HG02623 (cell line): ENCODE measurements at regions not wholly inside any gene's neighbourhood (a gene's known extent, or its start where the extent isn't known, plus 50 kb on each side); places are given as distances from the start of the nearest gene placed in this dataset.

Experiments
- ATAC-seq: cut with Tn5 transposase; IDR thresholded peaks from one replicate; pipeline ENCODE4 v1.9.1; 2021; ENCODE audit warnings: moderate library complexity; ENCODE audit not compliant: unreplicated experiment

DNA sequence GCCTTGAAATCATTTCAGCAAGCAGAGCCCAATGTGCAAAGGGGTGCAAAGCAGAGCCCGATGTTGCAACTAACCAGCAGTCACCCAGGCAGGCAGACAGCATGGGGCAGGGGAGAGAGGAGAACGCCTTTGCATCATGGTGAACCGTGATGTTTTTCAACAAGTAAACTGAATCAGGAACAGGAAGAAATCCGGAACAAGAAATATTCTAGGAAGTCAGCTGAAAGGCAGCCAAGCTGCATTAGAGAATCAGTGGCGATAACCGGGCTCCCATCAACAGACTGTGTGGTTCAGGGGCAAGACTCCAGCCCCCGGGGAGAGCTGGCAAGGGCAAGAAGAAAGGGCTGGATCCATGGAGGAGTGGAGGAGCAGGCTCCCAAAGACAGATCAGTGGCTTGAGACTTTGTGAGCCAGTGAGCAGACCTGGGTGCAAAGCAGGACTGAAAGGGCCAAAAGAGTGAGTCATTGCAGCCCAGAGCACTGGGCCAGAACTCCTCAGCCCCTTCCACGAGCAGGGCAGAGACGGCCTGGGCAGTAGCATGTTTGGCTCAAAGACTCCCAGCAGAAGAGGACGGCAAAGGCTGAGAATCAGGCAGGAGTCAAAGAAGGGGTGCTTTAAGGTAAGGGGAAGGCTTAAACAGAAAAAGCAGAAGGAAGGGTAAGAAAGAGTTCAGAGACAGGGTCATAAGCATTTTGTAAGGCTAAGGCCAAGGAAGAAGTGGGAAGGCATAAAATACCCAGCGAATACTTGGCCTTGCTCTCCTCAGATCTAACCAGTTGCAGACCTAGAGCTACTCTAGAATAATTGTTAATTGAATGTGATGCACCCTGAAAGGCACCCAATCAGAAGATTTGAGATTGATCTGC is 155.0 kb downstream of the SETD4 start:
- no peak for ATAC-seq

GRCh38 chr21:35900539-35900938 is 159.8 kb downstream of the SETD4 start:
- ATAC-seq, result no peak

DNA sequence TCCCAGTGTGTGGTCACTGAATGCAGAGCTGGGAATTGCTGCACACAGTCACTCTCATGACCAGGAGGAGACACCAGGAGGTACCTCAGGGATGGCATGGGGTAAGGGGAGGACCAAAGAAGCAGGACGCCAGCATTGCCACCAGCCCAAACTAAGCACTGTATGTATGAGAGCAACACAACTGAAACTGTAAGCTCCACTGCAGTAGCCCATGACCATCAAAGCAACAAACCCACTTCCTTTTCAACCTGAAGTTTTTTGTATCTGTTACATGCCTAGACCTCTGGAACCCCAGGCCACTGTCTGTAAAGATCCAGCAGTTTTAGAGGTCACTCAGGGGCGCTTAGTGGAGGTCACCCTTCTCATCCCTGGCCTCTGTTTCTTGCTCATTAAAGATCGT is 164.3 kb downstream of the SETD4 start:
- no peak for ATAC-seq

DNA sequence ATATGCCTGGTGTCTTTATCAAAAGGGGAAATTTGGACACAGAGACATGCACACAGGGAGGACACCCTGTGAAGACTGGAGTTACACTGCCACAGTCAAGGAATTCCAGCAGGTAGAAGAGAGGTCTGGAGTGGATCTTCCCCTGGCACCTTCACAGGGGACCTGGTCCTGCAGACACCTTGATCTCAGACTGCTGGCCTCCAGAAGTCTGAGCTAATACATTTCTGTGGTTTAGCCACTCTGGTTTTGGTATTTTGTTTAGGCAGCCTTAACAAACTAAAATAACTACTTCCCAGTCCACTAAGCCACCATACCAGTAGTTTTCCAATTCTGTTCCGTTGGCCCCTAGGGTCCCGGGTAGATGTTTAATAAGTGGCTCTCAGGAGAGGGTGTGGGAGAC is 164.7 kb downstream of the SETD4 start:
- no peak for ATAC-seq

DNA sequence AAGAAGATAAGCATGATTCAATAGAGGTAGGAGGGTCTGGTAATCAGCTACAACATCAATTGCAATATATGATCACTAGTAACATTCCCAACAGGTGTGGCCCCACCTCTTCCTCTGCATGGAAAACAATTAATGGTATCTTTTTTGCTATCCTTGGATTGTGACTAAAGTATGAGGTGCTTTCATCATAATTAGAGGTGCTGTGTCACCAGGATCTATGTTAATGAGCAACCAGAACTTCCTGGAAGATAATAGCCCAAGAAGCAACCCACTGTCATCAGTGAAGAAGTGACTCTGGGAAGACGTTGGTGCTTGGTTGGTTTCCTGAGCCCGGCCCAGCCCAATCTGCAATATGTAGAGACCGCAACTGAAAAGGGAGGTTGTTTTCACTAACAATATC is 167.2 kb downstream of the SETD4 start:
- ATAC-seq, result no peak

GRCh38 chr21:35886887-35887286 is 173.4 kb downstream of the SETD4 start:
- no peak for ATAC-seq

DNA sequence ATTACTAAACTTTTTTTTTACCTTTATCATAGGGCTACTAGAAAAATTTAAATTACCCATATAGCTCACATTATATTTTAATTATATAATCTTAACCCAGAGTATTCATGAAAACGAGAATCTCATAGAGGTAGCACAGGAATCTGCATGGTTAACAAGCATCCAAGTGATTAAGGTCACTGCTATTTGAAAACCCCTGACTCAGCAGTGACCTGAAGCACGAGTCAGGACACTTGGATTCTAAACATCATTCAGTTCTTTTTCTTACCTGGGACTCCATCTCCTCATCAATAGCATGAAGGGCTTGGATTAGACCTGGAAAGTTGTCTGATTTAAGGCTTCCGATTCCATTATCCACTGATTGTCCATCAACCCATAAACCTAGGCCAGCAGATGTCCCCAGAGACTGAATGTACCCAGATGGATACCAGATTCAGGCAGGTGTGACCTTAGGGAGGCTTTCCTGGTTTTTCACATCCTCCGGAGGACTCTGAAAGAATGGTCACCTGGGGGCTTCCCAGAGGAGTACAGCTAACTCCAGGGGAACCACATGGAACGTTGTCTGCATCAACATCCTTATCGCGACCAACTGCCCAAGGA is 174.3 kb downstream of the SETD4 start:
- no peak for ATAC-seq

- ATAC-seq, result no peak
These were observed 177.5 kb downstream of the SETD4 start for GRCh38 chr21:35882791-35883240.

- ATAC-seq, result no peak
These were observed 186.9 kb downstream of the SETD4 start for GRCh38 chr21:35873441-35873840.

DNA sequence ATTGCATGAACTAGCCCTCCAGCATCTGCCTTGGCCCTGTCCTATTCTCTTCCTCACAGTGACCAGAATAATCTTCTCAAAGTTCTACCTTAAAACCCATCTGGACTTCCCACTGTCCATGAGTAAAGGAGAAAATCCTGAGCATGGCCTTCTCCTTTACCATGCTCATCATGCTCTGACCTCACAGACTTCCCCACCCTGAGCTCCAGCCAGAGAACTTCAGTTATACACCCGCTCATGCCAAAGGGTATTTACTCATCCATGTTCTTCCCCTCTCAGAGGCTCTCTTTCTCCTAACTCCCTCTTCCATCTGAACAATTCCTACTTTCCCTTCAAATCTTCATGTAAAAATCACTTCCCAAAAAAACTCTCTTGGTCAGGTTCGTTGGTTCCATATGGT is 188.4 kb downstream of the SETD4 start:
- no peak for ATAC-seq

- no peak for ATAC-seq
These were observed 191.5 kb downstream of the SETD4 start for GRCh38 chr21:35868869-35869223.

DNA sequence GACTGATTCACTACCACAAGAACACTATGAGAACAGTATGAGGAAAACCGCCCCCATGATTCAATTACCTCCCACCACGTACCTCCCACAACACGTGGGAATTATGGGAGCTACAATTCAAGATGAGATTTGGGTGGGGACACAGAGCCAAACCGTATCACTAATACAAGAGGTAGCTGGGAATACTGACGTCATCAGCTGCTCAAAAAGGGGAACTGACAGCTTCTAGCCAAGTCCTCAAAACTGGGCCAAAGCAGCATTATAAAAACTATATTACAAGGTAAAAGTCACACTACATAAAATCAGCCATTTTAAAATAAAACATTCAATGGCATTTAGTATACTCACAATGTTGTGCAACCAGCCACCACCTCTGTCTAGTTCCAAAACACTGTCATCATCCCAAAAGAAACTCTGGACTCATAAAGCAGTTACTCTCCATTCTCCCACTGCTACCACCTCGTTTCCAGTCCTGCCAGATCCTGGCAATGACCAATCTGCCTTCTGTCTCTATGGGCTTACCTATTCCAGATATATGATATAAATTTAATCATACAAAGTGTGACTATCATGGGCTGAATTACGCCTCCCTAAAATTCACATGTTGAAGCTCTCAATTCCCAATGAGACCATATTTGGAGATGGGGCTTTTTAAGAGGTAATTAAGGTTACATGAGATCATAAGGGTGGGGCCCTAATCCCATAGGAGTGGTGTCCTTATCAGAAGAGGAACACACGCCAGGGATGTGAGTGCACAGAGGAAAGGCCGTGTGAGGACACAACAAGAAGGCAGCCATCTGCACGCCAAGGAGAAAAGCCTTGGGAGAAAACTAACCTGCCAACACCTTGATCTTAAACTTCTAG is 192.1 kb downstream of the SETD4 start:
- ATAC-seq, result no peak

GRCh38 chr21:35864039-35864438 is 196.3 kb downstream of the SETD4 start:
- no peak for ATAC-seq

GRCh38 chr21:35862969-35863368 is 197.4 kb downstream of the SETD4 start:
- ATAC-seq, result no peak

- ATAC-seq, result no peak
These were observed 198.7 kb downstream of the SETD4 start for GRCh38 chr21:35861661-35862060.

- ATAC-seq, result no peak
These were observed 200.0 kb downstream of the SETD4 start for GRCh38 chr21:35860189-35860869.

- ATAC-seq, result no peak
These were observed 200.6 kb downstream of the SETD4 start for GRCh38 chr21:35859677-35860076.

DNA sequence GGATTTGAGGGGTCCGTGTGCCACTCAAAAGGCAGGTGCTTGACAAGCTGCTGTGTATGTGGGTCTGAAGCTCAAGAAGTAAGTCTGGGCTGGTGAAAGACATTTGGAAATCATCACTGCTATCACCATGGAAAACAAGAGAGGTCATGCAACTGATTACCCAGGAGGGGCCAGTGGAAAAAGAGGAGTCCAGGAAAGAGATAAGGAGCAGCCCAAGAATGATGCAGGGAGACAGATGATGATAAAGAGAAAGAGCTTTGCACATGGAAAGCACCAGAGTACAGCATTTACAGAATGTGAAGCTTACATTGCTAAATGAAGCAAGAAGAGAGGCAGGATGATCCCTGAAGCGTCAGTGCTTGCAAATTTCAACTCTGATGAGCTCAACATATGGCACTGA is 203.2 kb downstream of the SETD4 start:
- no peak for ATAC-seq

GRCh38 chr21:35855484-35855883 is 204.8 kb downstream of the SETD4 start:
- no peak for ATAC-seq

- no peak for ATAC-seq
These were observed 206.0 kb downstream of the SETD4 start for GRCh38 chr21:35854281-35854680.
